Mesodermal cell (in vitro differentiated cells): ENCODE measurements at regions not wholly inside any gene's neighbourhood (a gene's known extent, or its start where the extent isn't known, plus 50 kb on each side); places are given as distances from the start of the nearest gene placed in this dataset.

Experiments
- H3K27ac ChIP-seq: 2 replicates; pipeline ENCODE4 v1.7.0; 2013; ENCODE audit warnings: mild to moderate bottlenecking, low read depth, low read length, moderate library complexity; ENCODE audit not compliant: severe bottlenecking
- H3K36me3 ChIP-seq: 2 replicates; pipeline ENCODE4 v1.7.1; 2013; ENCODE audit warnings: mild to moderate bottlenecking, low read length, moderate library complexity; ENCODE audit not compliant: control insufficient read depth, insufficient read depth
- H3K4me1 ChIP-seq: one replicate; pipeline ENCODE4 v1.7.1; 2013; ENCODE audit warnings: mild to moderate bottlenecking, low read length; ENCODE audit not compliant: insufficient read depth, control insufficient read depth, poor library complexity, severe bottlenecking
- H3K4me3 ChIP-seq: 2 replicates; pipeline ENCODE4 v1.7.0; 2013; ENCODE audit warnings: low read length, control low read depth, mild to moderate bottlenecking; ENCODE audit not compliant: insufficient read depth, poor library complexity, severe bottlenecking; ENCODE audit errors: extremely low read depth
- H3K9me3 ChIP-seq: 2 replicates; pipeline ENCODE4 v1.7.1; 2013; ENCODE audit warnings: mild to moderate bottlenecking, low read length, moderate library complexity; ENCODE audit not compliant: control insufficient read depth
- WGBS, 2 experiments: methylation state at CpG; one replicate each; pipeline ENCODE4 v1.1.5; 2013; ENCODE audit warnings: missing lambda C conversion rate in 2 of 2; ENCODE audit not compliant: insufficient coverage in 2 of 2; 5-methylcytosine and 5-hydroxymethylcytosine counted together

DNA sequence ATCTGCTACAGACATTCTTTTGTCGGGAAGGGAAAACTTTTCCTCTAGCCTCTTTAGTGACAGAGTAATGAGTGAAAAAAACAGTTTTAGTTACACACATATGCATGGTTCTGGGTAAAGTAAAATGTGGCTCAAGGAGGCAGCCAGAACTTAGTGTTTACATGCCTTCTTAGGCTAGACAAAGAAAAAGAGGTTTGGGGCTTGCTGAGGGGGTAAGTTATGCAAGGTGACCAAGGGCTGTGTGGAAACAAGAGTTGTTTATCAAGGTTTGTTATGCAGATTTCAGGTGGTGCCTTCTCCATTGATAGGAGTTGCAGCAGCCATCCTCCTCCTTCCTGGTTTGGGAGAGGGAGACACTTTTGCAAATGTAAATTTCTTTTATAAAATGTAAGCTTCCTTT is 66.5 kb upstream of the RAB3GAP2 start:
- WGBS, 2 experiments, result no CpG with 5 or more reads among the region's 1 CpG
- no peak overlapping the region for H3K27ac ChIP-seq
- no peaks in the 10 kb centered on the region for H3K36me3 ChIP-seq
- H3K4me1 ChIP-seq, result peaks cover 3% of the 10 kb centered on the region
- H3K4me3 ChIP-seq, result no peak overlapping the region
- H3K9me3 ChIP-seq, result no peaks in the 10 kb centered on the region

DNA sequence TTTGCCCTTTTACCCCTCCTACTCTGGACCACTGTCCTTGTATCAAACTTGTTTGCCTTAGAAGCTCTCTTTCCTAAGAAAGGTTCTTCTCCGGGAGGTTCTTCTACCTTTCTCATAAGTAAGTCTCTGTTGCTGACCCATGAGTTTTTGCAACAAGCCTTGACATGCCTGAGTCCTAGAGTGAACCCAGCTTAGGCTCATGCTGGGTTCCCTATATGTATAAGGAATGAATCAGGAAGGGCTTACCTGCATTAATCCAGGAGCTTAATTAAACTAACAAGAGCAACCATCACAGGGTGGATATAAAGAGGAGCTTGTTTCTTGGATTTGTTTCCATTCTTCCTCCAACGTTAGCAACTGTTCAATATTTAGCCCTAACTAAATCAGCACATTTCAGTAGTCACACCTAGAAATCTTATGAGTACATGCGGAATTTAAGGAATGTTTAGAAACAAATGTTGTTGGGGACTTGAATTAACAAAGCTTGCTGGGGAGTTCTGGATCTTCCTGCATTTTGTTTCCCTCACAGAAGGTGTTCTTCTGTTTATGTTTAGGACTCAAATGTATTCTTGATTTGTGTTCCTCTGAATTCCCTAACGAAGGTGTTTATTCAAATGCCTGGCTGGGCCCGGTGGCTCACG is 64.3 kb upstream of the RAB3GAP2 start:
- Histone ChIP-seq H3K4me3 (no peak overlapping the region), H3K36me3 (no peaks in the 10 kb centered on the region), H3K9me3 (no peaks in the 10 kb centered on the region), H3K27ac (no peak overlapping the region), H3K4me1 (peaks cover 3% of the 10 kb centered on the region)
- WGBS, 2 experiments, result 87% methylated on average over 3 of the region's 6 CpGs; no CpG with 5 or more reads in 1 of the 2 experiments

GRCh38 chr1:220335668-220336067 is 63.4 kb upstream of the RAB3GAP2 start:
- H3K27ac ChIP-seq, result no peak overlapping the region
- no peaks in the 10 kb centered on the region for H3K9me3 ChIP-seq
- H3K4me3 ChIP-seq, result no peak overlapping the region
- no peaks in the 10 kb centered on the region for H3K36me3 ChIP-seq
- WGBS, 2 experiments, result 86 to 91% methylated on average over 4 of the region's 4 CpGs
- peaks cover 3% of the 10 kb centered on the region for H3K4me1 ChIP-seq

GRCh38 chr1:220331318-220331717 is 59.1 kb upstream of the RAB3GAP2 start:
- no peaks in the 10 kb centered on the region for H3K4me1 ChIP-seq
- no CpG with 5 or more reads among the region's 1 CpG for WGBS, 2 experiments

GRCh38 chr1:220330265-220330664 is 58.0 kb upstream of the RAB3GAP2 start:
- Histone ChIP-seq H3K9me3 (no peaks in the 10 kb centered on the region), H3K4me3 (no peak overlapping the region), H3K4me1 (no peaks in the 10 kb centered on the region), H3K36me3 (no peaks in the 10 kb centered on the region), H3K27ac (no peak overlapping the region)
- WGBS, 2 experiments, result 80% methylated on average over 1 of the region's 3 CpGs; no CpG with 5 or more reads in 1 of the 2 experiments

More at GRCh38 chr1:220331318-220331717, 59.1 kb upstream of the RAB3GAP2 start:
- H3K4me3 ChIP-seq, result no peak overlapping the region
- H3K9me3 ChIP-seq, result no peaks in the 10 kb centered on the region
- H3K27ac ChIP-seq, result no peak overlapping the region
- no peaks in the 10 kb centered on the region for H3K36me3 ChIP-seq

- Histone ChIP-seq H3K36me3 (no peaks in the 10 kb centered on the region), H3K27ac (no peak overlapping the region), H3K9me3 (no peaks in the 10 kb centered on the region), H3K4me1 (no peaks in the 10 kb centered on the region), H3K4me3 (no peak overlapping the region)
- WGBS, 2 experiments, result 91 to 95% methylated on average over 3 to 6 of the region's 6 CpGs
These were observed 54.9 kb upstream of the RAB3GAP2 start for GRCh38 chr1:220327106-220327505.

GRCh38 chr1:220326578-220326977 is 54.3 kb upstream of the RAB3GAP2 start:
- Histone ChIP-seq H3K27ac (no peak overlapping the region), H3K4me1 (no peaks in the 10 kb centered on the region), H3K4me3 (no peak overlapping the region), H3K36me3 (no peaks in the 10 kb centered on the region), H3K9me3 (no peaks in the 10 kb centered on the region)
- WGBS, 2 experiments, result 78 to 95% methylated on average over 1 to 2 of the region's 2 CpGs

DNA sequence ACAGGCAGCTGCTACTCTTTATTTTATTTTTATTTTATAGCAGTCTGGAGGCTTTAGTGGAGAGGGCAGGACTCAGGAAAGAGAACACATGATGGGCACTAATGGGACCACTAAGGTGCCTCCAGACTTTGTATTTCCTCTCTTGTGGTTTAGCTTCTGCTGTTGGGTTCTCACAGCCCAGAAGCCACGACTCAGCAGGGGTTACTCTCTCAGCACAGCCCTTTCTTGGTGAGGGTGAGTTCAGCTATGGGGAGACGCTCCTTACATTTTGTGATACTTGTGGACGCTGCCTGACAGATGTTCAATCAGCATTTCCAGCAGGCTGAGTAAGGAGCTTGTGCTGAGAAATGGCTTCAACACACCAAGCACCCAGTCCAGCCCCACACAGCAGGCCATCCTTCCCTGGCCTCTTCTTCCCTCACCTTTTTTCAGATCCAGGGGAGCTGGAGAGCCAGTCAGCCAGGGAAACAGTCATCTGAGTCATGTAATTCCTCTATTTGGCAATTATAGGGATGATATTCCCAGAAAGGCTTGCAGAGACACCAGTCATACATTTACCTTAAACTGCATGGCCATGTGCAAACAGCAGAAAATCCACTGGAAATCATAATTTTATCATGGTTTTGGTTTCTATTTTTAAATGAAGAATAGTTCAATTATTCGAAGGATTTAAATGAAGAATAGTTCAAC is 53.2 kb upstream of the RAB3GAP2 start:
- Histone ChIP-seq H3K9me3 (no peaks in the 10 kb centered on the region), H3K36me3 (no peaks in the 10 kb centered on the region), H3K4me3 (no peak overlapping the region), H3K27ac (no peak overlapping the region), H3K4me1 (no peaks in the 10 kb centered on the region)
- WGBS, 2 experiments, result 78 to 100% methylated on average over 1 to 2 of the region's 4 CpGs

- H3K36me3 ChIP-seq, result no peaks in the 10 kb centered on the region
- H3K27ac ChIP-seq, result no peak overlapping the region
- H3K9me3 ChIP-seq, result no peaks in the 10 kb centered on the region
- no peaks in the 10 kb centered on the region for H3K4me1 ChIP-seq
- H3K4me3 ChIP-seq, result no peak overlapping the region
- WGBS, 2 experiments, result 88 to 97% methylated on average over 3 to 4 of the region's 4 CpGs
These were observed 51.5 kb upstream of the RAB3GAP2 start for GRCh38 chr1:220323717-220324116.

DNA sequence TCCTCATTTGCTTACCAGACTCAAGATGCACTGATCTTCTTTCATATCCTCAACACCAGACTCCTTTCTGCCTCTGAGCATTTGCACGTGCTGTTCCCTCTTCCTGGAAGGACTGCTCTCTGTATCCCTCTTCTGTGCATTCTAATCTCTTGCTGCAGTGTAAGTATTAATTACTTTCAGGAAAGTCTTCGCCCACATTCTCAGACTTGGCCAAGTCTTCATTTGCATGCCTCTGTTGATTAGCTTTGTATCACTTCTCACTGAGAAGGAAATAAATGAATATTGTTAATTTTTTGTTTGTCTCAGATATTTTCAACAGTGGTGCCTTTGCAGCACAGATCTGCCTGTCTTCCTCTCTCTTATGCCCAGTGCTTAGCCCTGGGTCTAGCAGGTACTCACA is 50.3 kb upstream of the RAB3GAP2 start:
- Histone ChIP-seq H3K9me3 (no peaks in the 10 kb centered on the region), H3K4me3 (no peak overlapping the region), H3K4me1 (no peaks in the 10 kb centered on the region), H3K27ac (no peak overlapping the region), H3K36me3 (no peaks in the 10 kb centered on the region)
- WGBS, 2 experiments, result 60% methylated on average over 1 of the region's 2 CpGs; no CpG with 5 or more reads in 1 of the 2 experiments
